KMS-11 (cell line): ENCODE measurements at regions not wholly inside any gene's neighbourhood (a gene's known extent, or its start where the extent isn't known, plus 50 kb on each side); places are given as distances from the start of the nearest gene placed in this dataset.

ENCODE experiments used
- H2AFZ ChIP-seq: fragments of 200-600 bp; sonication (generic); 2 replicates; pipeline ENCODE4 v1.6.1; 2016; ENCODE audit warnings: antibody characterized with exemption, mixed run types, low read depth
- H3K27ac ChIP-seq: fragments of 200-600 bp; sonication (generic); 2 replicates; pipeline ENCODE4 v1.6.1; 2016; ENCODE audit warnings: mild to moderate bottlenecking, mixed run types
- H3K27me3 ChIP-seq: fragments of 200-600 bp; sonication (generic); 2 replicates; pipeline ENCODE4 v1.6.1; 2017; ENCODE audit warnings: mild to moderate bottlenecking, low read depth, mixed run types, moderate library complexity; ENCODE audit not compliant: insufficient read depth
- H3K36me3 ChIP-seq: fragments of 200-600 bp; sonication (generic); 2 replicates; pipeline ENCODE4 v1.6.1; 2017; ENCODE audit warnings: mild to moderate bottlenecking, mixed run types; ENCODE audit not compliant: insufficient read depth
- H3K4me1 ChIP-seq: fragments of 200-600 bp; sonication (generic); 2 replicates; pipeline ENCODE4 v1.6.1; 2016; ENCODE audit warnings: mild to moderate bottlenecking, low read depth, mixed run types; ENCODE audit not compliant: poor library complexity, severe bottlenecking
- H3K4me2 ChIP-seq: fragments of 200-600 bp; sonication (generic); 2 replicates; pipeline ENCODE4 v1.7.0; 2016; ENCODE audit warnings: mild to moderate bottlenecking, mixed run types
- H3K4me3 ChIP-seq: fragments of 200-600 bp; sonication (generic); IDR thresholded peaks from 2 replicates; pipeline ENCODE4 v1.6.1; 2017; ENCODE audit warnings: low read depth, low read length, mixed read lengths; ENCODE audit not compliant: insufficient read depth
- H3K79me2 ChIP-seq: fragments of 200-600 bp; sonication (generic); 2 replicates; pipeline ENCODE4 v1.6.1; 2016; ENCODE audit warnings: low read depth, mixed run types; ENCODE audit not compliant: insufficient read depth
- H3K9ac ChIP-seq: fragments of 200-600 bp; sonication (generic); 2 replicates; pipeline ENCODE4 v1.6.1; 2016; ENCODE audit warnings: mild to moderate bottlenecking, mixed run types
- H4K20me1 ChIP-seq: fragments of 200-600 bp; sonication (generic); 2 replicates; pipeline ENCODE4 v1.6.1; 2016; ENCODE audit warnings: mild to moderate bottlenecking, mixed run types; ENCODE audit not compliant: insufficient read depth
- TF ChIP-seq, protein P1 (sequence below): fragments of 200-600 bp; sonication (generic); conservative IDR thresholded peaks from 2 replicates; pipeline ENCODE4 v1.6.1; 2017; ENCODE audit warnings: low read depth, mild to moderate bottlenecking, antibody characterized with exemption, low read length, moderate library complexity, mixed read lengths

DNA sequence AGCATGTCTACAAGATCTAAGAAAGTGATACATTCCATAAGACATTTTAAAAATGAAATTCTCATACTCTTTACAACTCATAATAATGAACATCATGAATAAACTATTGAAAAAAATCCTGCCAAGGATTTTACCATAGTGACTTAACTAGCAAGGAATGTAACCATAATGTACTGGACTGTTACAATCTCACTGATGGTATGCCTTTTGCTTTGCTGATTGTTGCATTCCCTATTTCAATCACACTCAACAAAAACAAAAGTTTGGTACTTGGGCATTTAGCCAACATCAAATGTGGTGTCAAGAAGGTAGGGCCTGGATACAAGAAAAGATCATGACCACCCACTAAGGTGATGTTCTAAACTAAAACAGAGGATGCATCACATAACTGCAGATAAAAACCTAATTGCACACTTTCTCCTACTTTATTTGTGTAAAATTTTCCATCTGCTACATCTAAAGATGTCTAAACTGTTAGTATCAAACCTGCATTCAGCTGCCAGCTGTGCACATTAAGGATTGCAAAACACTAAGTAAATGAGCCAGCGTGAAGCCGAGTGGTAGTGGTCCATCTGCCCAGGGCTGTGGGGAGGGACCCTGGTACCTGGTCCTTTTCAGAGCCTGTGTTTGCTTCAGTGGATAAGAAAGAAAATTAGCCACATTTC, 564.4 kb downstream of the ZEB2 start:
- H2AFZ ChIP-seq: no peak overlapping the region
- H3K27me3 ChIP-seq: no peaks in the 10 kb centered on the region
- H3K79me2 ChIP-seq: no peaks in the 10 kb centered on the region
- H3K27ac ChIP-seq: no peak overlapping the region
- no peaks in the 10 kb centered on the region for H3K4me1 ChIP-seq
- TF ChIP-seq, protein P1, sequence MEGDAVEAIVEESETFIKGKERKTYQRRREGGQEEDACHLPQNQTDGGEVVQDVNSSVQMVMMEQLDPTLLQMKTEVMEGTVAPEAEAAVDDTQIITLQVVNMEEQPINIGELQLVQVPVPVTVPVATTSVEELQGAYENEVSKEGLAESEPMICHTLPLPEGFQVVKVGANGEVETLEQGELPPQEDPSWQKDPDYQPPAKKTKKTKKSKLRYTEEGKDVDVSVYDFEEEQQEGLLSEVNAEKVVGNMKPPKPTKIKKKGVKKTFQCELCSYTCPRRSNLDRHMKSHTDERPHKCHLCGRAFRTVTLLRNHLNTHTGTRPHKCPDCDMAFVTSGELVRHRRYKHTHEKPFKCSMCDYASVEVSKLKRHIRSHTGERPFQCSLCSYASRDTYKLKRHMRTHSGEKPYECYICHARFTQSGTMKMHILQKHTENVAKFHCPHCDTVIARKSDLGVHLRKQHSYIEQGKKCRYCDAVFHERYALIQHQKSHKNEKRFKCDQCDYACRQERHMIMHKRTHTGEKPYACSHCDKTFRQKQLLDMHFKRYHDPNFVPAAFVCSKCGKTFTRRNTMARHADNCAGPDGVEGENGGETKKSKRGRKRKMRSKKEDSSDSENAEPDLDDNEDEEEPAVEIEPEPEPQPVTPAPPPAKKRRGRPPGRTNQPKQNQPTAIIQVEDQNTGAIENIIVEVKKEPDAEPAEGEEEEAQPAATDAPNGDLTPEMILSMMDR: no peak
- no peak overlapping the region for H3K4me3 ChIP-seq
- H3K36me3 ChIP-seq: no peaks in the 10 kb centered on the region
- no peak overlapping the region for H3K9ac ChIP-seq
- H3K4me2 ChIP-seq: no peak overlapping the region
- no peaks in the 10 kb centered on the region for H4K20me1 ChIP-seq

DNA sequence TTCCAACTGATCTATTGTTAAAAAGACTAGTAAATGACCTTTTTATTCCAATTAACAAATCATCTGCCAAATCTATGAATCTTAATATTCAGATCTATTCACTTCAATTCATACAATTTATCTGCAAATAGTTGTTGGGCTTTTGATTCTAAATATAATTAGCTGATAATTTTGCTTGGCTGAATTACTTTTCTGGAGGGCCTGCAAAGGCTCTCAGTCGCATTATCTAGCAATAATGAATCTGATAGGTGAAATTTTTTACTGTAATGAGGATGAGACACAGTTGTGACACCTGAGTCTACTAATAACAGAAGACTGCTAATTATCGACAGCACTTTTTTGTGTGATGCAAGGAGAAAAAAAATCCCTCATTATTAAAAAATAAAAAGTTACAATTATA, 565.1 kb downstream of the ZEB2 start:
- TF ChIP-seq, protein P1: no peak
- Histone ChIP-seq H3K9ac (no peak overlapping the region), H3K27ac (no peak overlapping the region), H4K20me1 (no peaks in the 10 kb centered on the region), H3K36me3 (no peaks in the 10 kb centered on the region), H3K4me3 (no peak overlapping the region), H2AFZ (no peak overlapping the region), H3K27me3 (no peaks in the 10 kb centered on the region), H3K4me1 (no peaks in the 10 kb centered on the region), H3K79me2 (no peaks in the 10 kb centered on the region), H3K4me2 (no peak overlapping the region)

GRCh38 chr2:143954186-143954585, 565.7 kb downstream of the ZEB2 start:
- H3K27ac ChIP-seq: no peak overlapping the region
- H3K9ac ChIP-seq: no peak overlapping the region
- H3K4me1 ChIP-seq: no peaks in the 10 kb centered on the region
- no peaks in the 10 kb centered on the region for H3K36me3 ChIP-seq
- H3K27me3 ChIP-seq: no peaks in the 10 kb centered on the region
- TF ChIP-seq, protein P1: no peak
- H3K79me2 ChIP-seq: no peaks in the 10 kb centered on the region
- H3K4me3 ChIP-seq: no peak overlapping the region
- H2AFZ ChIP-seq: no peak overlapping the region
- no peak overlapping the region for H3K4me2 ChIP-seq
- no peaks in the 10 kb centered on the region for H4K20me1 ChIP-seq

GRCh38 chr2:143953451-143954030, 566.4 kb downstream of the ZEB2 start:
- Histone ChIP-seq H3K79me2 (no peaks in the 10 kb centered on the region), H3K4me2 (no peak overlapping the region), H2AFZ (no peak overlapping the region), H3K4me1 (no peaks in the 10 kb centered on the region), H3K27me3 (no peaks in the 10 kb centered on the region), H3K36me3 (no peaks in the 10 kb centered on the region), H3K27ac (no peak overlapping the region), H3K4me3 (no peak overlapping the region), H4K20me1 (no peaks in the 10 kb centered on the region), H3K9ac (no peak overlapping the region)
- TF ChIP-seq, protein P1: no peak
